NCI-H1694 (cell line): ENCODE measurements at regions not wholly inside any gene's neighbourhood (a gene's known extent, or its start where the extent isn't known, plus 50 kb on each side); places are given as distances from the start of the nearest gene placed in this dataset.
"Not testable (repeated sequence)": the region's sequence is repeated elsewhere in the genome, so short reads cannot be mapped to it uniquely, and the experiment has no call there.

Source experiments
- DNase-seq: peaks from one replicate; lab custom pipeline; 2025; lab: John Stamatoyannopoulos, UW

GRCh38 chr9:79387101-79387835 is 184.5 kb upstream of the TLE4 start:
- DNase-seq, result no peak

DNA sequence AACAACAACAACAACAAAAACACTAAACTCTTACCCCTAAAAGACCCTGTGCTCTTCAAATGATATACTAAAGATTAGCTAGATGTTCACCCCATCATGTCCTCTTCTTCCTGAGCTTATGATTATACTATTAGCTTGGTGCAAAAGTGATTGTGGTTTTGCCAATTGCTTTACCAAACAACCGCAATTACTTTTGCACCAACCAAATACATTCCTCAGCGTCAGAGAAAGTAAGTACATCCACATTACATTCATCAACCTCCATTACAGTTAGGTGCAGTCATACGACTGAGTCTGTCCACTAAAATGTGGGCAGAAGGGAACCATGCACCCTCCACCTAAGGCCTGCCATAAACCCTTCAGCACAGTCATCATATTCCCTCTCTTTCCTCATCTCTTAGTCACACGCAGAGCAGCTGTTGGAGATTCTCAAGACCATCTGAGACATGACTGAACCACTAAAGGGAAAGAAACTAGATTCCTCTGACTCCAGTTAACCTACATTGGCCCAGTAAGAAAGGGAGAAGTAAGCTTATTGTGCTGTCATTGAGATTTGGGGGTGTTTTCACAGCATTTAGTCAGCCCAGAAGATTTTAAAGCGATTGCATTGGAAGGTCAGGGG is 181.6 kb upstream of the TLE4 start:
- DNase-seq, result no peak

DNA sequence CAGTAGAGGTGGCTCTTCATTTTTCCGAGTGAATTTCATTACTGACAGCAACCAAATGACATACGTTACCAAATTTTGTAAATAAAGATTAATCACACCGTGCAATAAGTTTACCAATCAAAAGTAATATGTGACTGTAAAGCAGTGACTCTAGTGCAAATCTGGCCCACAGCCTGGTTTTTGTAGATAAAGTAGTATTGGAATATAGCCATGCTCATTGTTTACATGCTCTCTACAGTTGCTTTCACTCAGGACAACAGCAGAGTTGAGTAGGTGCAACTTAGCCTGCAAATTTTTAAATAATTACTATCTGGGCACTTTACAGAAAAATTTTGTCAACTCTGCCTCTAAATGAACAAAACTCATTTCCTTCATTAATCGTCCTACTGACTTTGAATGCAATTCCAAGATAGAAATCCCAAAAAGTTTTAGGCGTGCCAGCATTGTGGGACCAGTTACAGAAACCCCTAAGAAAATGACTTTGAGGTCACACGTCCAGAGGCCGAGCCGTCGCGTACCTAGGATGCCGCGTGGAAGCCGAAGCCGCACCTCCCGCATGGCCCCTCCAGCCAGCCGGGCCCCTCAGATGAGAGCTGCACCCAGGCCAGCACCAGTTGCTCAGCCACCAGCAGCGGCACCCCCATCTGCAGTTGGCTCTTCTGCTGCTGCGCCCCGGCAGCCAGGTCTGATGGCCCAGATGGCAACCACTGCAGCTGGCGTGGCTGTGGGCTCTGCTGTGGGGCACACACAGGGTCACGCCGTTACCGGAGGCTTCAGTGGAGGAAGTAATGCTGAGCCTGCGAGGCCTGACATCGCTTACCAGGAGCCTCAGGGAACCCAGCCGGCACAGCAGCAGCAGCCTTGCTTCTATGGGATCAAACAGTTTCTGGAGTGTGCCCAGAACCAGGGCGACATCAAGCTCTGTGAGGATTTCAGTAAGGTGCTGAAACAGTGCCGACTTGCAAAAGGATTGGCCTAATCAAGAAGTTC is 180.7 kb upstream of the TLE4 start:
- no peak for DNase-seq

- DNase-seq, result no peak
These were observed 176.5 kb upstream of the TLE4 start for GRCh38 chr9:79395228-79395627.

DNA sequence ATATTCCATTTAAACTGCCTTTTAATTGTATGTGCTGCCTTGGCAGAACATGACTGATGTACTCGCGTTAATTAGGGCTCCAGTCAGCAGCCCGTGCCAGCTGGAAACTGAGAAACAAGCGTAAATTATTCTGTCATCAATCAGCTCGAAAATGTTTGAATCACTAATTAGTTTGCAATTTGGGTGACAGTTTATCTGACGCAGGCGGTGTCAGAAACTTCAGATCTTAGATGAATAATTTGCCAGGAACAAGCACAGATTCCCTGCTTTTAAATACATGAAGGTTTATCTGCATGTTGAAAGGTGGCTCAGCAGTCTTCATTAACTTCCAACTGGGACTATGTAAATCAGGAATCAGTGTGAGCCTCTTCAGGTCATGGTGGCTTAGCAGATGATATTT is 176.0 kb upstream of the TLE4 start:
- DNase-seq, result peak; percentile 48

- DNase-seq, result no peak
These were observed 175.6 kb upstream of the TLE4 start for GRCh38 chr9:79396168-79396567.

DNA sequence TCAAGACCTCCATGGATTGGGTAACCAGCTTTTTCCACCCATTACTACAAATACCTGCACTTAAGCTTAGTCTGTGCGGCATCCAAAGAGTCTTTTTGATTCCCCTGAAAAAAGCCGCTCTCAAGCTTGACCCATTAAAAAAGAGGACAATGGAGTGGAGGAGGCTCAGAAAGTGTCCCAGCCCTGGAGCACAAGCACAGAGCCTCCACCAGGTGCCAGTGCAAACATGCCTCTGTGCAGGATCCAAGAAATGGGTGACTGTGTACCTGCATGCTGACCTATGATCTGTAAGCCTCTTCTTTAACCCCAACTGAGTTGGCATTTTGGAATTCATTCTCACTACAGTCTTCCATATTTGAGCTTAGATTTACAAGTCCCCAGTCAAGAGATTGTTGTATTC is 168.3 kb upstream of the TLE4 start:
- no peak for DNase-seq

DNA sequence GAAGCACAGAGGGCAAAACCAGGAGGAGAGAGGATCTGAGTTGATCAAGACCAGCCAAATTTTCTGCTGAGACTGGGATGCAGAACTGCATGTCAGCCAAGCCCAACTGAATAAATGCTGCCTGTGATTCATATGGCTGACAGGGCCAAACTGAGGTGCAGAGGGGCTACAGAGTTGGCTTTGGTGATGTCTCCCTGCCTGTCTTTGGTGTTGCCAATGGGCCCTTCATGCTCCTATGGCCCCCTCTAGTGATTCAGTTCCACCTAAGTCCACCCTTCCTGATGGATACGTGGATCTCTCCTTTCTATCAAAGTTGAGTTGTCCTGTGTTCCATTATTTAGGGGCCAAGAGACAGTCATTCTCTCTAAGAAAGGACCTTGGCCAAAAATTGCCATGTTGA is 163.6 kb upstream of the TLE4 start:
- no peak for DNase-seq

- no peak for DNase-seq
These were observed 163.1 kb upstream of the TLE4 start for GRCh38 chr9:79408617-79409016.

- no peak for DNase-seq
These were observed 162.5 kb upstream of the TLE4 start for GRCh38 chr9:79409182-79409823.

- DNase-seq, result no peak
These were observed 145.9 kb upstream of the TLE4 start for GRCh38 chr9:79425840-79426239.

DNA sequence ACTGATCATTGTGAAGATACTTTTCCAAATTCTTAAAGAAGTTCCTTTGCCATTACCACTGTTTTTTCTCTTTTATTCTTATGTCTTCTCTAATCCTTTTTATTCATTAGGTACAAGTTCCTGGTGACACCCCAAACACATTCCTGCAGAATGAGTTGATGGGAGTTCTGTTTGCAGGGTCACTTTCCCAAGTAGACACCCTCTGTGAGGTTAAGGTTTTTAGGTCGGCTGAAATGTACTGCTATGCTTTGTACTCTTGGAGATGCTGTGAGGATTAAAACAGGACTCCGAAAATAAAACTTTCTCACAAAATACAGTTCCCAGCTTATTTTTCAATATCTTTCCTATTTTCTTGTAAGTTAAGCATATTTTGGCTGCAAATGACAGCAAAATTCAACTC is 143.3 kb upstream of the TLE4 start:
- DNase-seq, result no peak

DNA sequence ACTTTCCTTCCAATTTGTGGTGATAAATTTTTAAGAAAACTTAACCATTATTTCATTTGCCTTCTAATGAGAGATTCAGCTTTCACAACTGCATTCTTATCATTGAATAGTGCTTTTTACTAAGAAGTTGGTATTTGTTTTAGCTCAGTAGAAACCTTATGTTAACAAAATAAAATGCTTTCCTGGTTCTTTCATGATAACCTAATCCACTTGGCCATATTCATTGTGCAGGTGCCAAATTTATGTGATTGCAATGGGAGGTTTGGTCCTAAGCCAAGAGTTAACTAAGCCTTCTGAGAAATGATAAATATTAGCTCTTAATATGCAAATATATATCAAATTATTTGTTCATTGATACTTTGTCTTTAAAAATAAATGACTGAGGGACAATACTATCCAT is 141.1 kb upstream of the TLE4 start:
- DNase-seq, result no peak

GRCh38 chr9:79431019-79431679 is 140.6 kb upstream of the TLE4 start:
- DNase-seq, result no peak

DNA sequence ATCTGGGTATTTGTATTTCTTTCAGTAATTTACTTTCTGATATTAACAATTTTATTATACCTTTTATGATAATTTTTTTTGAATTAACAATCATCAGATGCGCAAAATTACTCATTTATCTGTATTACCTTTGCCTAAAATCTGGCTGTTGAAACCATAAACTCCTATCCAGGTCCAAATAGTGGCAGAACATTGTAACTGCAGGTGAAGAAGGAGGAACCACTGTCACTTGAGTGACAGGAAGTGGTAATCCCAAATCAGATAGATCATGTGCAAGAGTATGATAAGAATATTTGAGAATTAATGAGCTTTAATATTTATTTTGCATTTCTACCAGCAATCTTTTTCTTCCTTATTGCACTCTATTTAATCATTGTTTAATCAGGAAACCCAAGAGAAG is 139.3 kb upstream of the TLE4 start:
- DNase-seq, result no peak

GRCh38 chr9:79433703-79434102 is 138.1 kb upstream of the TLE4 start:
- no peak for DNase-seq

- DNase-seq, result not testable (repeated sequence)
These were observed 132.5 kb upstream of the TLE4 start for GRCh38 chr9:79439221-79439620.

DNA sequence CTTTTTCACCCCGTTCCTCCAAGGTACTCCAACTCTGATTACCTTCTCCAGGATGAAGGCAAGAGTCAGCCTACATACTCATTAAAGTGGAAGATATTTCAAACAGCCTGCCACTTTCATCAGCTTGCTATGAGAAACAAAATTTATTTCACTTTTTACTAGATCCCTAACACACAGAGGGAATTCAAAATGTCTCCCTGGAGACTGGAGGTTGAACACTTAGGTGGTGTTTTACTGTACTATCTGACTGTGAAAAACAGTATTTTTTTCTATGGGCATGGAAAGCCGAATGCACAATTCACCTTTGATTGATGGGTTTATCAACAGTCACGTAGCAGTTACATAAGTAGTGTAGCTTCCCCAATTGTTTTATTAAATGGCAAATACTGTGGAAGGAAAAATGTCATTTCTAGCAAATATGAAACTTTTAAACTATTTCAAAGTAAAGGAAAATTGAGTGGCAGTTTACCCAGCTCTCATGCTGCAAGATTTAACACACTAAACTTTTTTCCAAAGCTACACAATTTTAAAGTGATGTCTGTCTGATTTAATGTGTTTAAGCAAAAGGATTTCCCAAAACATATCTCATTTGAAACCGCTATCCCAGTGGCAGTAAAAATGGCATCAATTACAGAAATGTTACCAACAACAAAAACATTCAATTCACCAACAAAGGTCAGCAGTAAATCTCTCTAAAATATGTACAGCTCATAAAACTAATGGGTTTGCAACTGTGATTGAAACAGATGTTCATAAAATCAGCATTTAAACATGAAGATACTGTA is 125.0 kb upstream of the TLE4 start:
- no peak for DNase-seq

GRCh38 chr9:79447308-79447605 is 124.5 kb upstream of the TLE4 start:
- no peak for DNase-seq

DNA sequence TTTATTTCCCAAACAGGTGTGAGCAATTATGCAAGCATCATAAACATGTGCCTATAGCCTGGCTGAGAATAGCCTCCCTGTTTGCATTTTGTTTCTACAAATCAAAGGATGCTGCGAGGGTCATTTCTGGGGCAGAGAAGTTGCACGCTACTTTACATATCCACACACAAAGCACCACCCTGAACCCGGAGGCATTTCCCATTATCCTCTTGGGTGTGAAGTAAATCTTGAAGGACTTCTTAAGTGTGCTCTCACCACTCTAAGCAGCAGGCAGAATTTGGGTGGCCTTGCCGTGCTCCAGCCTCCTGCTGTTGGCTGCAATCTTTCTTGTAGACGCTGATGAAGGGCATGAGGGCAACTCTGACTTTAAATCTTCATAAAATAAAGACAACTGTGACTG is 124.0 kb upstream of the TLE4 start:
- DNase-seq, result no peak

GRCh38 chr9:79452265-79452664 is 119.5 kb upstream of the TLE4 start:
- DNase-seq, result no peak
